ENCODE measurements at regions not wholly inside any gene's neighbourhood (a gene's known extent, or its start where the extent isn't known, plus 50 kb on each side); places are given as distances from the start of the nearest gene placed in this dataset.

GRCh38 chr20:43316271-43316670, 126.6 kb upstream of the PTPRT start:
- ChIA-PET POLR2A (no interaction called here), CTCF (no interaction called here)
- no peak for TF ChIP-seq CTCF (IDR thresholded peaks at IDR 0.05)
- Mint-ChIP-seq H3K36me3 (ENCODE audit: low read depth) (no peaks in the 10 kb centered on the region), H3K4me1 (no peaks in the 10 kb centered on the region), H3K27me3 (peaks cover 2% of the 10 kb centered on the region), H3K4me3 (no peak overlapping the region), H3K27ac (no peak overlapping the region), H3K9me3 (no peaks in the 10 kb centered on the region)
- no peak for ATAC-seq (ENCODE audit: low read depth)
- no peak for DNase-seq
- intact Hi-C loops (cut with micrococcal nuclease), result no loop called here

- TF ChIP-seq CTCF (IDR thresholded peaks at IDR 0.05), result no peak
- H3K27ac Mint-ChIP-seq, result no peak overlapping the region
- DNase-seq (no peak), ATAC-seq (ENCODE audit: low read depth) (no peak)
- H3K4me3 Mint-ChIP-seq, result no peak overlapping the region
- peaks cover 2% of the 10 kb centered on the region for H3K27me3 Mint-ChIP-seq
- peaks cover 3% of the 10 kb centered on the region for H3K9me3 Mint-ChIP-seq
- H3K36me3 Mint-ChIP-seq (ENCODE audit: low read depth), result no peaks in the 10 kb centered on the region
- H3K4me1 Mint-ChIP-seq, result no peaks in the 10 kb centered on the region
- ChIA-PET CTCF (no interaction called here), POLR2A (no interaction called here)
- intact Hi-C loops (cut with micrococcal nuclease), result no loop called here
These were observed 119.6 kb upstream of the PTPRT start for GRCh38 chr20:43309266-43309665.

GRCh38 chr20:43306837-43307236, 117.1 kb upstream of the PTPRT start:
- intact Hi-C loops (cut with micrococcal nuclease), result no loop called here

GRCh38 chr20:43305749-43306148, 116.0 kb upstream of the PTPRT start:
- no peaks in the 10 kb centered on the region for H3K4me1 Mint-ChIP-seq
- ATAC-seq (ENCODE audit: low read depth) (no peak), DNase-seq (no peak)
- H3K27ac Mint-ChIP-seq, result no peak overlapping the region
- H3K27me3 Mint-ChIP-seq, result peaks cover 2% of the 10 kb centered on the region
- POLR2A ChIA-PET, result no interaction called here
- CTCF ChIA-PET, result no interaction called here
- no peak for TF ChIP-seq CTCF (IDR thresholded peaks at IDR 0.05)
- no peak overlapping the region for H3K4me3 Mint-ChIP-seq
- H3K36me3 Mint-ChIP-seq (ENCODE audit: low read depth), result no peaks in the 10 kb centered on the region
- intact Hi-C loops (cut with micrococcal nuclease), result no loop called here
- peaks cover 3% of the 10 kb centered on the region for H3K9me3 Mint-ChIP-seq

More at GRCh38 chr20:43306837-43307236, 117.1 kb upstream of the PTPRT start:
- H3K27ac Mint-ChIP-seq, result no peak overlapping the region
- H3K4me3 Mint-ChIP-seq, result no peak overlapping the region
- no peak for TF ChIP-seq CTCF (IDR thresholded peaks at IDR 0.05)
- no peaks in the 10 kb centered on the region for H3K4me1 Mint-ChIP-seq
- peaks cover 3% of the 10 kb centered on the region for H3K9me3 Mint-ChIP-seq
- POLR2A ChIA-PET, result no interaction called here
- H3K27me3 Mint-ChIP-seq, result peaks cover 2% of the 10 kb centered on the region
- CTCF ChIA-PET, result no interaction called here
- no peaks in the 10 kb centered on the region for H3K36me3 Mint-ChIP-seq (ENCODE audit: low read depth)
- ATAC-seq (ENCODE audit: low read depth) (no peak), DNase-seq (no peak)

GRCh38 chr20:43304598-43304997, 114.9 kb upstream of the PTPRT start:
- Mint-ChIP-seq H3K4me1 (no peaks in the 10 kb centered on the region), H3K27ac (no peak overlapping the region), H3K36me3 (ENCODE audit: low read depth) (no peaks in the 10 kb centered on the region), H3K27me3 (peaks cover 2% of the 10 kb centered on the region), H3K9me3 (peaks cover 3% of the 10 kb centered on the region), H3K4me3 (no peak overlapping the region)
- POLR2A ChIA-PET, result no interaction called here
- DNase-seq (no peak), ATAC-seq (ENCODE audit: low read depth) (no peak)
- CTCF ChIA-PET, result no interaction called here
- TF ChIP-seq CTCF (IDR thresholded peaks at IDR 0.05), result no peak
- intact Hi-C loops (cut with micrococcal nuclease), result no loop called here
